Epithelial cell of esophagus (primary cell): ENCODE measurements at regions not wholly inside any gene's neighbourhood (a gene's known extent, or its start where the extent isn't known, plus 50 kb on each side); places are given as distances from the start of the nearest gene placed in this dataset.

Source experiments
- DNase-seq: peaks from one replicate; pipeline ENCODE4 v3.0.0; 2010; ENCODE audit warnings: low read depth
- H3K4me3 ChIP-seq: 2 replicates; pipeline ENCODE4 v1.5.1; 2011; ENCODE audit warnings: mild to moderate bottlenecking, low read length, control low read depth
- TF ChIP-seq, protein P1 (sequence below): IDR thresholded peaks from 2 replicates; pipeline ENCODE4 v1.5.1; 2011; ENCODE audit warnings: low read depth, mild to moderate bottlenecking, low read length, control low read depth, inconsistent platforms; ENCODE audit not compliant: insufficient read depth; ENCODE audit errors: missing control alignments

DNA sequence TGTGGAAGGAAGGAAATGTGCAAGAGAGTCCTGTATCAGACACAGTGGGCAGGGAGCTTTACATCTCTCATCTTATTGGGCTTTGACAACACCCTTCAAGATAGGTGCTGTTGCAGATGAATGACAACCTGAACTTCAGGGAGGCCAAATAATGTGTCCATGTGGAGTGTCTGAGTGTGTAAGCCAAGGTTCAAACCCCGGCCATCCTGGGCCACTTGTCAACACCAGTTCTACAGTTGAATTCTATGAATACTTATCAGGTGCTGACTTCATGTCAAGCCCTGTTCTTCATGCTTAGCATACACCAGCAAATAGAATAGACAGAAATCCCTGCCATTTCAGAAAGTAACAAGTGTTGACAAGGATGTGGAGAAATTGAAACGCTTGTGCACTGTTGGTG, 354.4 kb downstream of the KCNRG start:
- DNase-seq: no peak
- H3K4me3 ChIP-seq: no peak overlapping the region
- TF ChIP-seq, protein P1, sequence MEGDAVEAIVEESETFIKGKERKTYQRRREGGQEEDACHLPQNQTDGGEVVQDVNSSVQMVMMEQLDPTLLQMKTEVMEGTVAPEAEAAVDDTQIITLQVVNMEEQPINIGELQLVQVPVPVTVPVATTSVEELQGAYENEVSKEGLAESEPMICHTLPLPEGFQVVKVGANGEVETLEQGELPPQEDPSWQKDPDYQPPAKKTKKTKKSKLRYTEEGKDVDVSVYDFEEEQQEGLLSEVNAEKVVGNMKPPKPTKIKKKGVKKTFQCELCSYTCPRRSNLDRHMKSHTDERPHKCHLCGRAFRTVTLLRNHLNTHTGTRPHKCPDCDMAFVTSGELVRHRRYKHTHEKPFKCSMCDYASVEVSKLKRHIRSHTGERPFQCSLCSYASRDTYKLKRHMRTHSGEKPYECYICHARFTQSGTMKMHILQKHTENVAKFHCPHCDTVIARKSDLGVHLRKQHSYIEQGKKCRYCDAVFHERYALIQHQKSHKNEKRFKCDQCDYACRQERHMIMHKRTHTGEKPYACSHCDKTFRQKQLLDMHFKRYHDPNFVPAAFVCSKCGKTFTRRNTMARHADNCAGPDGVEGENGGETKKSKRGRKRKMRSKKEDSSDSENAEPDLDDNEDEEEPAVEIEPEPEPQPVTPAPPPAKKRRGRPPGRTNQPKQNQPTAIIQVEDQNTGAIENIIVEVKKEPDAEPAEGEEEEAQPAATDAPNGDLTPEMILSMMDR: no peak

DNA sequence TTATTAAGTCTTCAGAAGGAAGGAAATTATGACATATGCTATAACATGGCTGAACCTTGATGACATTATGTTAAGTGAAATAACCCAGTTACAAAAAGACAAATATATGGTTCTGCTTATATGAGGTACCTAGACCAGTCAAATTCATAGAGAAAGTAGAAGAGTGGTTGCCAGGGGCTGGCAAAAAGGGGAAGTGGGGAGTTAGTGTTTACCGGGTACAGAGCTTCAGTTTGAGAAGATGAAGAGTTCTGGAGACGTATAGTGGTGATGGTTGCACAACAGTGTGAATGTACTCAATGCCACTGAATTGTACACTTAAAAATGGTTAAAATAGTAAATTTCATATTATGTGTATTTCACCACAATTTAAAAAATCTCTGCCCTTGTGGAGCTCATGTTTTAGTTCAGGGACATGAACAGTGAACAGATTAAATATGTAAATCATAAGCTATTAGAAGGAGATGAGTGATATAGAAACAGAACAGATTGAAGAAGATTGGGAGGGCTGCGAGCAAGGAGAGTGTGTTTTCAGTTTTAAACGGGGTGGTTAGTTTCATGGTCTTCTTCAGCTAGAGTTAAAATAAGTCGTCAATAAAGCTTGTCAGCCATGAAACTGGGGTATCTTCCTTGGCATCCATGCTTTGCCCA, 355.2 kb downstream of the KCNRG start:
- TF ChIP-seq, protein P1: no peak

DNA sequence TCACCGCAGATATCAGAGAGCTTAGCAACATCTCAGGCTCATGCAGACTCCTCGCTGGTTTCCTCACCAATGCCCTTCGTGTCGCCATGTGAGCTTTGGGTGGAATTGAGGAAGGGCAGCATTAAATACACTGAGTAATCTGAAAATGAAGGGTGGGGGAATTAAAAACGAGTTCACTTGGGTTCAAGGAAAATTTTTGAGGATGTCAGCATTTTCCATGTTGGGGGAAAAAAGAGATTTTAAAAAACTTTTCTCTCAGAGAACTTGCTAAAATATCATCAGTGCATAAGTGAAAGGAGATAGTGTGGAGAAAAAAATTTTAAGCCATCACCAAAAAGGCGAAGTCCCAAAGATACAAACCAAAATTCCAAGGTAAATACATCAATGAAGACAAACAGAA, 359.3 kb downstream of the KCNRG start:
- no peak overlapping the region for H3K4me3 ChIP-seq
- DNase-seq: no peak
- TF ChIP-seq, protein P1: no peak

More for the DNA sequence above, 355.2 kb downstream of the KCNRG start:
- no peak overlapping the region for H3K4me3 ChIP-seq
- no peak for DNase-seq

DNA sequence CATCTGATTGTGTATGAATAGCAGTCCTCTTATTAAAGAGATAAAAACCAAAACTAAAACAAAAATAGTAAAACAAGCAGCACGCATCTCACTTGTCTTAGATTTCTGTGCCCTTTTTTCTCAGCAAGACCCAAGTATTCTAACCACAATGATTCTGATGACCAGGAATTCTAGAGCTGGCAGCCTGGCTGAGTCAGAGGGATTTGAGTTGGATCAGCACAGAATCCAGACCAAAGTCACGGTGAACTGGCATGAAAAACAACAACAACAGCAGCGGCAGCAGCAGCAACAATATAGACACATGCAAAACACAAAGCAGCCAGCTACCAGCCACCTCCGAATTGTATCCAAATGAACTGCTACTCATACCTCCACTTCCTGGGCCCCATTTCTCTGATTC, 360.5 kb downstream of the KCNRG start:
- H3K4me3 ChIP-seq: no peak overlapping the region
- DNase-seq: peak; percentile 69

DNA sequence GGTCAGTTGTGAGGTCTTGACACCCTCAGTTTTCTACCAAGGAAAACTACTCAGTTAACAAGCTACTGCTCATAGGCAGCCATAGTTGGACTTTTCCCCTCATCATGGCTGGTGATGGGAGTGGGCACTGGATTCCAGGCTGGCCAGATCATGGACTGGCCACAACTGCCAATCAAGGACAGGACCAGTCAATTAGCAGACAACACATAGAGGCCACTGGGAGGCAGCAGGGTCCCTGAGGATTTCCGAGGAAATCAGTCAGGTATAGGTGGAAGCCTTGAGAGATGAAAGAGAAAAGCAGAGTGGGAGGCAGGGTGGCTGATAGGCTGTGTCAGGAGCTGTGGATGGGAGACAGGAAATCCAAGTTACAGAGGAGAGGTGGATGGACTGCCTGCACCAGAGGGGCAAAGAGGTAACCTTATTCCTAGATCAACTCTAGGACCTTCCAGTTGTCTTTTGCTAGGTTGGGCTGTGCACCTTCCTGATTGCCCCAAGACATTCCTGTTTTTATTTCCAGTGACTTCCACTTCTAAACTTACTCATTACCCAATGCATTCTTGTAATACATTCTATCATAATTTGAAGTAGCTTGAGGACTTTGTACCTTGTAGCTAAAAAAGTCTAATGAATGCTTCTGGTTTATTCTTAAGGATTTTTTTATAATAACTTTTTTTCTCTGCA, 361.8 kb downstream of the KCNRG start:
- no peak overlapping the region for H3K4me3 ChIP-seq
- DNase-seq: peak; percentile 35
- TF ChIP-seq, protein P1: peak; percentile 19

More for the DNA sequence above, 360.5 kb downstream of the KCNRG start:
- TF ChIP-seq, protein P1: no peak

DNA sequence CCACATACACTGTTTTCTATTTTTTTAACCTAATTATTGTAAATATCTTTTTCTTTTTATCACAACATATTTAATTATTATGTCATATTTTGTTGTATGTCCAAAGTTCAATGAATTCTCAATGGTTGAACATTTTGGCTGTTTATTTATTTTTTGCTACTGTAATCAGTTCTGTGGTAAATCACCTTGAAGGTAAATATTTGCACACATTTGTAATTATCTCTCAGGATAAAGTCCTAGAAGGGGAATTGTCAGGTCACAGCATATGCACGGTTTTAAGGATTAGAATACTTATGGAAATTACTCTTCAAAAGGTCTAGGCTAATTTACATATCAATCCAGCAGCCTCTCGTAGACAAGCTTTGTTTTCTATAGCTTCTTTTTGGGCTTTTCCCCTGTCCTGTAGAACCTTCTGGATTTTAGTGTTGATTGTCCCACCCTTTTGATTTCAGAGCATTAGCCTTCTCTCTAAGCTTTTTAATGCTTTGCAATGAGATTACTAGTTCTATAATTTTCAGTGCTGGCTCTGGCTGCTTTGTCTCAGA, 362.6 kb downstream of the KCNRG start:
- no peak overlapping the region for H3K4me3 ChIP-seq
- TF ChIP-seq, protein P1: no peak
- no peak for DNase-seq
